Karpas-422 (cell line): ENCODE measurements at regions not wholly inside any gene's neighbourhood (a gene's known extent, or its start where the extent isn't known, plus 50 kb on each side); places are given as distances from the start of the nearest gene placed in this dataset.

Experiments used
- DNase-seq: peaks from one replicate; pipeline ENCODE4 v3.0.0-alpha.2; 2015
- H2AFZ ChIP-seq: fragments of 200-600 bp; sonication (generic); 2 replicates; pipeline ENCODE4 v1.6.1; 2014; ENCODE audit warnings: antibody characterized with exemption, low read length, mixed read lengths
- H3K27ac ChIP-seq: fragments of 200-600 bp; sonication (generic); 2 replicates; pipeline ENCODE4 v1.5.1; 2014; ENCODE audit warnings: mild to moderate bottlenecking, low read length, moderate library complexity
- H3K27me3 ChIP-seq: fragments of 200-600 bp; sonication (generic); 2 replicates; pipeline ENCODE4 v1.6.1; 2014; ENCODE audit warnings: low read length, mixed read lengths
- H3K36me3 ChIP-seq: fragments of 200-600 bp; sonication (generic); 2 replicates; pipeline ENCODE4 v1.6.1; 2014; ENCODE audit warnings: low read length, mixed read lengths; ENCODE audit not compliant: insufficient read depth
- H3K4me1 ChIP-seq: fragments of 200-600 bp; sonication (generic); 2 replicates; pipeline ENCODE4 v1.6.1; 2014; ENCODE audit warnings: mild to moderate bottlenecking, low read length, mixed read lengths
- H3K4me2 ChIP-seq: fragments of 200-600 bp; sonication (generic); 2 replicates; pipeline ENCODE4 v1.6.1; 2014; ENCODE audit warnings: low read length, low read depth, mild to moderate bottlenecking; ENCODE audit not compliant: poor library complexity, severe bottlenecking
- H3K4me3 ChIP-seq: fragments of 200-600 bp; sonication (generic); 2 replicates; pipeline ENCODE4 v1.5.1; 2014; ENCODE audit warnings: mild to moderate bottlenecking, antibody characterized with exemption, low read length, mixed read lengths
- H3K79me2 ChIP-seq: fragments of 200-600 bp; sonication (generic); 2 replicates; pipeline ENCODE4 v1.6.1; 2014; ENCODE audit warnings: mild to moderate bottlenecking, low read length, mixed read lengths
- H3K9ac ChIP-seq: fragments of 200-600 bp; sonication (generic); 2 replicates; pipeline ENCODE4 v1.6.0; 2014; ENCODE audit warnings: low read length
- H3K9me2 ChIP-seq: fragments of 200-600 bp; sonication (generic), shearing (Covaris generic); replicated peaks from 2 replicates; pipeline ENCODE4 v1.6.0; 2014; ENCODE audit warnings: mild to moderate bottlenecking, low read length, moderate library complexity; ENCODE audit not compliant: insufficient read depth
- H3K9me3 ChIP-seq: fragments of 300-700, 200-600 bp; sonication (generic); 2 replicates; pipeline ENCODE4 v1.6.1; 2014; ENCODE audit warnings: low read length, mixed read lengths
- H4K20me1 ChIP-seq: fragments of 200-600 bp; sonication (generic); 2 replicates; pipeline ENCODE4 v1.6.1; 2014; ENCODE audit warnings: mild to moderate bottlenecking, antibody characterized with exemption, low read length, low read depth; ENCODE audit not compliant: insufficient read depth

DNA sequence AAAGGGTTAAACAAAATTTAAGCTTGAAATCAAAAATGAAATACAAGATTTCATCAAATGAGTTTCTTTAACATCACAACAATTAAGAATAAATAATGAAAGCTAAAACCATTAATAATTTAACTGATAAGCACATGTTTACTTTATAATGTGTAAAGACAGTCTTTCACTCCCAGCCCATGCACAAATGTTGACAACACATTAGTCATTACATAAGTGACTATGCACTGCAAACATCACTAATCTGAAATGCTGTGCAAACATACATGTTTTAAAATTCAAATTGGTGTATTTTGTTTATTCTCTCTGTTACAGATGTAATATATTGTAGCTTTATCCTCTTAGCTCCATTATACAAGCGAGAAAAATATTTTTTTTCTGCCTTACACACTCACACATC is 220.6 kb upstream of the CPXCR1 start:
- H3K79me2 ChIP-seq: no peaks in the 10 kb centered on the region
- no peak overlapping the region for H3K4me2 ChIP-seq
- H3K27ac ChIP-seq: no peak overlapping the region
- H3K9me2 ChIP-seq: no peaks in the 10 kb centered on the region
- no peaks in the 10 kb centered on the region for H3K9me3 ChIP-seq
- H4K20me1 ChIP-seq: no peaks in the 10 kb centered on the region
- 0 out of 2 replicates have a peak overlapping the region, but pooled peaks have one; percentile 49 for H2AFZ ChIP-seq
- no peak overlapping the region for H3K4me3 ChIP-seq
- no peak for DNase-seq
- H3K9ac ChIP-seq: no peak overlapping the region
- H3K4me1 ChIP-seq: no peaks in the 10 kb centered on the region
- no peaks in the 10 kb centered on the region for H3K36me3 ChIP-seq
- H3K27me3 ChIP-seq: no peaks in the 10 kb centered on the region

DNA sequence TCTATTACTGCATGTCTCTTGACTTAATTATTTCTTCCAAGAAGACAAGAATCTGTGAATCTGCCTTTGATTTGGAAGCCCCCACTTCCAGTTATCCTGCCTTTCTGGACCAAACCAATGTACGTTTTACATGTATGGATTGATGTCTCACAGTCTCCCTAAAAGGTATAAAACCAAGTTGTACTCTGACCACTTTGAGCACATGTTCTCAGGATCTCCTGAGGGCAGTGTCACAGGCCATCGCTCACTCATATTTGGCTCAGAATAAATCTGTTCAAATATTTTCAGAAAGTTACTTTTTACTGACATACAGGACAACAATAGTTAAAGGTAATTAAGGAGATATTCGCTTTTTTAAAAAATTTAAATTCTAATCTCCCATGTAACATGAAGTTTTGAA is 188.6 kb upstream of the CPXCR1 start:
- Histone ChIP-seq H4K20me1 (no peaks in the 10 kb centered on the region), H3K4me1 (no peaks in the 10 kb centered on the region), H3K4me2 (no peak overlapping the region), H3K9ac (no peak overlapping the region), H2AFZ (no peak overlapping the region), H3K9me2 (no peaks in the 10 kb centered on the region), H3K4me3 (no peak overlapping the region), H3K36me3 (no peaks in the 10 kb centered on the region), H3K27me3 (no peaks in the 10 kb centered on the region), H3K9me3 (no peaks in the 10 kb centered on the region; the same call in 1 of the 2 replicates), H3K79me2 (no peaks in the 10 kb centered on the region), H3K27ac (no peak overlapping the region)
- DNase-seq: no peak

DNA sequence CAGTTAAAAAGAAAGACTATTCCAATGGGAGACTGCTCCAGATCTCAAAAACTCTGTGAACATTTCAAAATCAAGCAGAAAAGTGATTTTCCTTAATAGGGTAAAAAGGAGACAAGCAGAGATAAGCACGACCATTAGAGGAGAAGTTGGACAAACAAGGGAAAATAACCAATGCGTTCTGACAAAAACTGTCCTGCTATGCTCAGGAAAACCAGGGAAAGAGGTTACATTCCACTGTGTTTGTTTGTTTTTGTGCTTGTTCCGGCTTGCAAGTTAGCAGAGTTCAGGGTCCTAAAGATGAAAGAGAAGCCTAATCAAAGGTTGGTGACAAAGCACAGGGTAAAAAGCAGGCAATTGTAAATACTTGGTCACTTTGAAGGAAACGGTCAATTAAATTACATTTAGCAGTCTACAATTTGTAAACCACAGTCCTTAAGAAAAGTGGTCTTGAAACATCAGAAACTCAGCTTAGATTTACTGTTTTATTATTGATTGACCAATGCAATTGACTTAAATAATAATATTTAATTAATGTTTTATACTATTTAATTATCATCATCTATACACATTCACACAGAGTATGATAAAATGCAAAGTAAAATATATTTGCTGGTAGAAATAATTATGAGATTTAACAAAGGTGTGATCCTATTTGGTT is 186.2 kb upstream of the CPXCR1 start:
- Histone ChIP-seq H3K27me3 (no peaks in the 10 kb centered on the region), H4K20me1 (no peaks in the 10 kb centered on the region), H3K9me3 (no peaks in the 10 kb centered on the region; the same call in 1 of the 2 replicates), H3K4me1 (no peaks in the 10 kb centered on the region), H3K4me3 (no peak overlapping the region), H2AFZ (no peak overlapping the region), H3K27ac (no peak overlapping the region), H3K36me3 (no peaks in the 10 kb centered on the region), H3K4me2 (no peak overlapping the region), H3K9me2 (no peaks in the 10 kb centered on the region), H3K79me2 (no peaks in the 10 kb centered on the region), H3K9ac (no peak overlapping the region)
- DNase-seq: no peak

DNA sequence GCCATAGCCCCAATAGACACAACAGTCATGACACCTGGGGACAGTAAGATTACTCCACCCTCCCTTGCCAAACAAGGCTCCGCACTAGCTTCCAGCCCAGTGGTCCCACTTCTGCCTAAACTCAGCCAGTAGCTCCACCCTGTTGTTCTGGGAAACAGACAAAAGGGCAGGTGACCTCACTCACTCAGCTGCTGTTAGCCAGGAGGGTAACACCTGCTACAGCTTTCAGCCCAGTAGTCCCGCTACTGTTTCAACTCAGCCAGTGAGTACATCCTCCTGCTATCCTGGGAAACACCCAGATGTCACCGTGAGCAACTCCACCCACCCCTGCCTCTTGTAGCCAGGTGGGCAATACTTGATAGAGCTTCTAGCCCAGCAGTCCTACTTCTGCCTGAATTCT is 162.7 kb upstream of the CPXCR1 start:
- no peaks in the 10 kb centered on the region for H4K20me1 ChIP-seq
- DNase-seq: no peak
- no peaks in the 10 kb centered on the region for H3K27me3 ChIP-seq
- no peak overlapping the region for H3K27ac ChIP-seq
- no peak overlapping the region for H3K4me2 ChIP-seq
- H3K4me1 ChIP-seq: no peaks in the 10 kb centered on the region
- no peak overlapping the region for H2AFZ ChIP-seq
- no peak overlapping the region for H3K4me3 ChIP-seq
- H3K9me2 ChIP-seq: no peaks in the 10 kb centered on the region
- H3K79me2 ChIP-seq: no peaks in the 10 kb centered on the region
- peaks cover 11% of the 10 kb centered on the region for H3K9me3 ChIP-seq
- no peaks in the 10 kb centered on the region for H3K36me3 ChIP-seq
- H3K9ac ChIP-seq: no peak overlapping the region

DNA sequence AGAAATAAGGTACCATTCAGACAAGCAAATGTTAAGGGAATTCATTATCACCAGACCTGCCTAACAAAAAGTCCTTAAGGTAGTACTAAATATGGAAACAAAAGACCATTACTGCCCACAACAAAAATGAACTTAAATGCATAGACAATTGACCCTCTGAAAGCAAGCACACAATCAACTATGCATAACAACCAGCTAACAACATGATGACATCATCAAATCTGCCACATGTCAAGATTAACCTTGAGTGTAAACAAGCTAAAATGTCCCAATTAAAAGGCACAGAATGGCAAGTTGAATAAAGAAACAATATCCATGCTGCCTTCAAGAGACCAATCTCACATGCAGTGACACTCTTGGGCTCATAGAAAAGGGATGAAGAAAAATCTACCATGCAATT is 160.7 kb upstream of the CPXCR1 start:
- H3K9me2 ChIP-seq: no peaks in the 10 kb centered on the region
- H3K4me3 ChIP-seq: no peak overlapping the region
- no peak for DNase-seq
- no peaks in the 10 kb centered on the region for H3K4me1 ChIP-seq
- no peak overlapping the region for H2AFZ ChIP-seq
- H3K27ac ChIP-seq: no peak overlapping the region
- no peak overlapping the region for H3K4me2 ChIP-seq
- no peaks in the 10 kb centered on the region for H4K20me1 ChIP-seq
- H3K9me3 ChIP-seq: peaks cover 11% of the 10 kb centered on the region
- no peaks in the 10 kb centered on the region for H3K27me3 ChIP-seq
- H3K36me3 ChIP-seq: no peaks in the 10 kb centered on the region
- no peak overlapping the region for H3K9ac ChIP-seq
- H3K79me2 ChIP-seq: no peaks in the 10 kb centered on the region

DNA sequence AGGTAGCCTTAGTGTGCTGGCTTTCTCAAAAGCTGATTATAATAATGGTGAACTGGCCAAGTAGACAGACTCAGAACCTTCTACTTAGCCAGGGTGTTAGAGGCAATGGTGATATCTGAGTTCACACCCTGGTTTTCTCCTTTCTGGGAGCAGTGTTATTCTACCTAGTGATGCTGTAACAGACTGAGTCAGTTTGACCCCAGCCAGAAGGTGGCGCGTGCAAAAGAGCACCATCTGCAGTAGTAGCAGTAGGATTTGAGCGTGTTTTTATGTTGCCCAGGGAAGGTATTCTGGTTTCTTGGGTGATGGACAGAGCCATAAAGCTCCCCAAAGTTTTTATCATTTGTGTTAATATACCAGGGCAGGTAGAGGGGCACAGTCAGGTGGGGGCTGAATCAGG is 143.8 kb upstream of the CPXCR1 start:
- H3K4me2 ChIP-seq: no peak overlapping the region
- H3K36me3 ChIP-seq: no peaks in the 10 kb centered on the region
- H2AFZ ChIP-seq: no peak overlapping the region
- H3K9me3 ChIP-seq: peaks cover 4% of the 10 kb centered on the region; the same call in 1 of the 2 replicates
- no peaks in the 10 kb centered on the region for H4K20me1 ChIP-seq
- no peak overlapping the region for H3K9ac ChIP-seq
- no peaks in the 10 kb centered on the region for H3K79me2 ChIP-seq
- H3K4me1 ChIP-seq: no peaks in the 10 kb centered on the region
- no peak for DNase-seq
- no peaks in the 10 kb centered on the region for H3K27me3 ChIP-seq
- H3K4me3 ChIP-seq: no peak overlapping the region
- no peaks in the 10 kb centered on the region for H3K9me2 ChIP-seq
- H3K27ac ChIP-seq: no peak overlapping the region

DNA sequence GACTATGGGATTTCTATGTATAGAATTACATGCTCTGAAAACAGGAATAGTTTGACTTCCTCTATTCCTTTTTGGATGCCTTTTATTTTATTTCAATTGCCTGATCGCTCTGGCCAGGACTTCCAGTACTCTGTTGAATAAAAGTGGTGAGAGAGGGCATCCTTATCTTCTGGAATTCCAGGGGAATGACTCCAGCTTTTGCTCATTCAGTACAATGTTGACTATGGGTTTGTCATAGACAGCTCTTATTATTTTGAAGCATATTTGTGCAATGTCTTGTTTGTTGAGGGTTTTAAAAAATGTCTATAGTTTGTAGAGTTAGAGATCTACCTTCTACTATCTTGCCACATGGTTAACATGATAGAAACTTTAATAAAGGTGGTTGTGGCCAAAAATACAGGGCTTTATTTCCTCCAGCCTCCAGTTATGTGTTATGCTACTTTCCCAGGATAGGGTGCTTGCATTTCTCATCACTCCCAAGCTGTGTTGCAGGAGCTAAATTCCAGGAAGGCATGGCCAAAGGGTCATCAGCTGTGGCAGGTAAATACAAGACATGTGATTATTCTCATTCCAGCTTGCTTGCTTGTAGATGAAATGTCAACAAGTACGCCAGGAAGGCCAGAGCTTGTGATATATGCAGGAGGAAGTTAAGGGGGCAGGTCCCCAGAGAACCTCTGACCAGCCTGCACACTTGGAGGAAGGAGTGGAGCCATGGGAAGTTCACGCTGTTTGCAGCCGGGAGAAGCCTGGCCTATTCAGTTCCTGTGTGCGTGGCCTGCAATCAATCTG is 142.4 kb upstream of the CPXCR1 start:
- H4K20me1 ChIP-seq: no peaks in the 10 kb centered on the region
- no peak overlapping the region for H3K27ac ChIP-seq
- no peak overlapping the region for H3K4me2 ChIP-seq
- H3K4me3 ChIP-seq: no peak overlapping the region
- H3K4me1 ChIP-seq: no peaks in the 10 kb centered on the region
- H3K27me3 ChIP-seq: no peaks in the 10 kb centered on the region
- peaks cover 4% of the 10 kb centered on the region; the same call in 1 of the 2 replicates for H3K9me3 ChIP-seq
- no peak overlapping the region for H2AFZ ChIP-seq
- H3K9ac ChIP-seq: no peak overlapping the region
- H3K36me3 ChIP-seq: no peaks in the 10 kb centered on the region
- no peaks in the 10 kb centered on the region for H3K9me2 ChIP-seq
- no peaks in the 10 kb centered on the region for H3K79me2 ChIP-seq
- no peak for DNase-seq

DNA sequence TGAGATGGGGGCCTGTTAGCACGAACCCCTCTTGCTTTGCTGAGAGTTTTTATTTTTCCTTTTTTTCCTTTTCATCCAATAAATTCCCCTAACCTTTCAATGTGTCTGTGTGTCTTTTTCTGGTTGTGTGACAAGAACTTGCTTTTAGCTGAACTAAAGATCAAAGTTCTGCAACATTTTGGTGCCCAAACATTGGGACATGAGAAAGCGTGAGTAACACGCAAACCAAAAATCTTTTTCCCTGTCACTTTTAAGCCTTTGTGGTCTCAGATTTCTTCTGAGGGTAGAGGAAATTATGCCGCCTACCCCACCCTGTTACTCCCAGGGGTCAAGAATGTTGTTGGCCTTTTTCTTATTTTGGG is 141.8 kb upstream of the CPXCR1 start:
- Histone ChIP-seq H3K9me3 (no peaks in the 10 kb centered on the region), H3K9ac (no peak overlapping the region), H3K9me2 (no peaks in the 10 kb centered on the region), H3K79me2 (no peaks in the 10 kb centered on the region), H2AFZ (no peak overlapping the region), H3K4me3 (no peak overlapping the region), H4K20me1 (no peaks in the 10 kb centered on the region), H3K27me3 (no peaks in the 10 kb centered on the region), H3K4me1 (no peaks in the 10 kb centered on the region), H3K36me3 (no peaks in the 10 kb centered on the region), H3K4me2 (no peak overlapping the region), H3K27ac (no peak overlapping the region)
- no peak for DNase-seq
